ENCODE measurements at regions not wholly inside any gene's neighbourhood (a gene's known extent, or its start where the extent isn't known, plus 50 kb on each side); places are given as distances from the start of the nearest gene placed in this dataset.

DNA sequence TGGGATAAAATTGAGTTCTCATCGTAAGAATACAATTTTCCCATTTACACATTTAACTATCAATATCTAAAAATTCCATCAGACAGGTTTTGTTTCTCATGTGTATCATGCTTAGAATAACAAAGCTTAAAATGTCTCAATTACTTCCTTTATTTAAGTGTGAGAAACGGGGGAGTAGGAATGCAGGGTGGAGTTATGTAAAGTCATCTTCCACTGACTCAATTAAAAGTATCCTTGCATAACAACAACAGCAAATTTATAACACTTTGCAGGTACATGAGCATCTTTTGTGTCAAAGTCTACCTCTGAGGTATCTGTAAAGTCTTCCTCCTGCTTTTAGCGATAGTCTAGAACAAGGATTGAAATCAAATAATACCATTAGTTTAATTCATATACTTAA lies 327.1 kb downstream of the EPHA4 start:
- intact Hi-C loops (cut with micrococcal nuclease), result no loop called here

DNA sequence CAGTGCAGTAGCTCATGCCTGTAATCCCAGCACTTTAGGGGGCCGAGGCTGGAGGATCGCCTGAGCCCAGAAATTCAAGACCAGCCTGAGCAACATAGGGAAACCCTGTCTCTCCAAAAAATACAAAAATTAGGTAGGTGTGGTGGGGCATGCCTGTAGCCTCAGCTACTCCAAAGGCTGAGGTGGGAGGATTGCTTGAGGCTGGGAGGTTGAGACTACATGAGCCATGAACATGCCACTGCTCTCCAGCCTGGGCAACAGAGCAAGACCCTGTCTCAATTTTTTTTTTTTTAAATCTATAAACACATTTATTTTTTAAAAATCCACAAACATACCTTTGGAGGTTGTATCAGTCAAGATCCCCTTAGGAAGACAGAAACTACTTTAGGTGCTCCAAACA lies 326.3 kb downstream of the EPHA4 start:
- intact Hi-C loops (cut with micrococcal nuclease), result no loop called here

DNA sequence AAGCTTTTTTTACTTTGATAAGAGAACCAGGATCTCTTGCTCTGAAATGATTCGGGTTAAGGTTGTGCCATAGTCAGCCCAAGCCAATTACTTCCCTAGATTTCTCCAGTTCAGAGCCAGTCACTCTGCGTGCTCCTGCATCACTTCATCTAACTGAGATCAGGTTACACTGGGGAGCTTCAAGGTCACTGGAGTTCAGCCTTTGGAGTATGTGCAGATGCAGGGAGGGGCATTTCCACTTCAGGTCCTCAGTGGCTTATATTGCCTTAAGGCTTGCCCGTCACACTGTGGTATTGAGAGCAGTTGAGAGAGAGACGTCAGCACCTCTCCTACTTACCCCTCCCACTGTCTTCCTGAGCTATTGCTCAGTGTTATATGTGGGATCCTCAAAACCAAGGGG lies 317.8 kb downstream of the EPHA4 start:
- intact Hi-C loops (cut with micrococcal nuclease), result no loop called here

DNA sequence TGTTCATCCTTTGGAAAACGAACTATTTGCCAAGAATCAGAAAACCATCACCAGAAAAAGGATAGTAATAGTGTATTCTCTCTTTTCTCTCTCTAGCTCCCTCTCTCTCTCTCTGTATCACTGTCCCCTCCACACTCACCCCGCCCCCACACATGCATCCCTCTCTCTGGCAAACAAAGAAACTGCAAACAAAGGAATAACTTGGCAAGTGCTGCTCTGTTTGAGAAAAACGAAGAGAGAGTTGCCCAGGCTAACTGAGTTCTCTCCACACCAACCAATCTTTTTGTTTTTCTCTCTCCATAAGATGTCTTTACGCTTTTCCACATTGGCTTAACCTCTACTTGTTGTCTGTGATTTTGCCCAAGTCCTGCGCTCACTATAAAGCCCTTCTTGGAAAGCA lies 316.2 kb downstream of the EPHA4 start:
- intact Hi-C loops (cut with micrococcal nuclease), result no loop called here

DNA sequence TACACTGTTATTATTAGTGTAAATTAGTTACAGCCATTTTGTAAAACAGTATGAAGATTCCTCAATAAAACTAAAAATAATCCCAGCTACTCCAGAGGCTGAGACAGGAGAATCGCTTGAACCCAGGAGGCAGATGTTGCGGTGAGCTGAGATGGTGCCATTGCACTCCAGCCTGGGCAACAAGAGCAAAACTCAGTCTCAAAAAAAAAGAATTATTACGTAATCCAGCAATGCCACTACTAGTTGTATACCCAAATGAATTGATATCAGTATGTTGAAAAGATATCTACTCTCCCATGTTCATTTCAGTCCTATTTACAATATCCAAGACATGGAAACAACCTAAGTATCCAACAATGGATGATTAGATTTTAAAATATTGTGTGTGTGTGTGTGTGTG lies 313.6 kb downstream of the EPHA4 start:
- intact Hi-C loops (cut with micrococcal nuclease), result no loop called here

DNA sequence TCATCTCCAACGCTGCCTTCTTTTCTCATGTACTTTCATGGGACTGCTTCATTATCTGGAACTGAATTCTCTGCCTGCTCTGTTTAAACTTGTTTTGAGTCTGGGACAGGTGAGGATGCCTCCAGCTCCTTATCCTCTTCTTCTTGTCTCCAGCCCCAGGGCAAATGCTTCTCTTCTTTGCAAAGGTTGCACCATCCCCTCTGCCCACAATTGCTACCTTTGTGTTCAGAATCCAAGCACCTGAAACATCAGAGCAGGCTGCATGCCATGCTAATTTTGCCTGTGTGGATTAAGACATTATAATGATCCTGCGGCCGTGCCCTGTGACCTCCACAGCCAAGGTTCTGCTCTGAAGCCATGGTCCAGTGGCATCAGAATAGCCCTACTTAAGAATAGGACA lies 309.5 kb downstream of the EPHA4 start:
- intact Hi-C loops (cut with micrococcal nuclease), result no loop called here

DNA sequence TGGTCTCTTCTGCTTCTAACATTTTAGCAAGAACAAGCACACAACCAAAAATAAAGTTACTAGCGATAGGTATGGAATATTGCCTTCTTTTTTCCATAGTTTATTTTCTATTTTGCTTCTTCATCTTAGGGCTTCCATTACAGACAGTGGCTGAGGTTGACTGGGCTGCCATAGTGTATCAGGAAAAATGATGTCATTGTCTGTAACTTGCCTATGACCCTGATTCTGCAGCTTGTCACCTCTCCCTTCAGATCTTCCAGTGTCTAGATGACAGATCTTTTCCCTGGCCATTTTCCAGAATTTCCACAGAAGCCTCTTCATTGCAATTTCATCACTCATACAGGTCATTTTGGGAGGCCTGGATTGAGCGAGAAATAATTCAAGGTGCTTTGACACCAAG lies 308.5 kb downstream of the EPHA4 start:
- intact Hi-C loops (cut with micrococcal nuclease), result no loop called here

DNA sequence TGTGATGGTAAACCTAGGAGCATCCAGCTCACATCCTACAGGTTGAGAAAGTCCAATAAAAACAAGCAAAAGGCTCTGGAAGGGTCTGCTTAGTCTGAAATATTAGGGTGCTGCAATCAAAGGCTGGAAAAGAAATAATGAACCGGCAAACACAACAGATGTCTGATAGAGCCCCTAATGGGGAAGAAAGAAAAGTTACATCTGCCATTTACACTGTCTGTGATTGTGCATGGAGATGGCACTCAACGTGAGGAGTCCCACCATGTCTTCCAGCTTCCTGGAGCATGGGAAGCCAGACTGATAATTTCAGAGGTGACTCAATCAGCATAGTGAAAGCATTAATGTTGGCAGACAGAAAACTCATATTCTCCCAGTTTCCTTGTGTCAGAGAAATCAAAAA lies 307.8 kb downstream of the EPHA4 start:
- intact Hi-C loops (cut with micrococcal nuclease), result no loop called here

DNA sequence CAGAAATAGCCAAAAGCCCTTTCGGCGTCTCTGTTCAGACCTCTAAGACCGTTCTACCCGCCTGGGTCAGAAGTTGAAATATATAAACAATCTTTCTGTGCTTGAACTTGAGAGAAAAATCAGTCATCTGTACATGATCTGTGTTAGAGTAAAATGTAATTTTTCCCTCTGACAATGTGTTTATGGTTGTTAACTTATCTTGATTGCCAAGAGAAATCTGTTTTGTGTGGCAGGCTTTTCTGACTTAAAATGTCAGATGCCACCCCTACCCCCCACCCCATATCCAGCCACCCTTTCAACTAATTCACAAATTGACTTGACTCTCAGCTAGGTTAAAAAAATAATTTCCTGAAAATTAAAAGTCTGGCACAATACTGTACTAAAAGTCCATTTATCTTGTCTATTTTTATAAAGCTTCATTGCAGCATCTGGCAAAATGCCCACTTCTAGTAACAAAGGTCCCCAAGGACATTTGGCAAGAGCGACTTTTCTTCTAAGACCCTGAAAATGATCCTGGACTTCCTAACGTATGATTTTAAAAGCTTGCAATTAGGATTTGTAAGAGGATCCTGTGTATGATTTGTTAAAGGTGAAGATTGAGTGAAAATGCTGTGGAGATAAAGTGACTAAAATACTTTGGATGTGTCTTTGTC lies 304.2 kb downstream of the EPHA4 start:
- intact Hi-C loops (cut with micrococcal nuclease), result no loop called here

DNA sequence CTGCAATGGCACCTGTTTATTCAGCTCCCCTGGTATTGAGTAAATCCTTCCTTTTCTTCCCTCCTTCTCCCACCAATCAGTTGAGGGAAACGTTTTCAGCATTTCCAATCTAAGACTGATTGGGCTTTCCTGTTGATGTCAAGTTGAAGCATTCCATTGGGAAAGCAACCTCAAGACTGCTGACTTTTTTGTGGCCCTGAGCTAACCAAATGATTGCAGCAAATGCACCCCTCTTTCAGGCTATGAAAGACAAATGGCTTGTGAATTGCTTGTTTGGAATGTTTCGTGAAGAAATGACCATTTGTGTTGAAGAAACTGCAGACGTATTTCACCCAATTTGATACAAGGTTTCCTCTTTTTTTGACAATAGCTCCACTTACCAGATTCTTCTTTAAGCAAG lies 303.5 kb downstream of the EPHA4 start:
- intact Hi-C loops (cut with micrococcal nuclease), result no loop called here

DNA sequence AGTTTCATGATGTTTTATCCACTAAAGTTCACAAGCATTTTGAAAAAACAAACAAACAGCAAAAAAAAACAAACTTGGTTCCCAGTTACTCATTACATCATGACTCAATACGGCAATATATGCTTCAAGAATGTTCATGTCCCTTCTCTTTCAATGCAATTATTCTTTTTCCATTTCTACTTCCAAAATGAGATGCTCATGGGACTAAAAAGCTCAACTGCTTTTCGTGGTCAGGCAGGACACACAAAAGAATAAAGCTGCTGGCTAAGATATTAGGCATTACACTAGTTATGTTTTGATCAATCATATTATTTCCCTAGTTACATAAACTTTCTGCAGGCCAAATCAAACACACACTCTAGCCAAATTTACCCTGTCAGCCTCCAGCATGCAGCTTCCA lies 301.3 kb downstream of the EPHA4 start:
- intact Hi-C loops (cut with micrococcal nuclease), result no loop called here

DNA sequence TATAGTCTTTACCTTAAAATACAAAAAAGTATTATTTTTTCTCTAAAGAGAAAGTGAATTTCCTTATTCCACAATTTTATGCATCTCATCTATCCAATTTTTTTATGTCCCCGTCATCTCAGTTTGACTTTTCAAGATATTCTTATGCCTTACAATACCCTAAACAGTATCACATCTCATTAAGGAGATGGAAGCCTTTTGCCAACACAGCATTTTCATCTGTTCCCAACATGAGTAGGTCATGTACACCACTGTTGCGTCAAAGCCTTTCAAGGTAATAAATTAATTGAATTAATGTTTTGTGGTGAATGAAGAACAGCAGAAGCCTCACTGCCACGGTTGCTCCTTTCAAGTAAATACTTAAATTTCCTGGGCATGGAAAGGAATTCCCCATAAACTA lies 299.4 kb downstream of the EPHA4 start:
- intact Hi-C loops (cut with micrococcal nuclease), result no loop called here

DNA sequence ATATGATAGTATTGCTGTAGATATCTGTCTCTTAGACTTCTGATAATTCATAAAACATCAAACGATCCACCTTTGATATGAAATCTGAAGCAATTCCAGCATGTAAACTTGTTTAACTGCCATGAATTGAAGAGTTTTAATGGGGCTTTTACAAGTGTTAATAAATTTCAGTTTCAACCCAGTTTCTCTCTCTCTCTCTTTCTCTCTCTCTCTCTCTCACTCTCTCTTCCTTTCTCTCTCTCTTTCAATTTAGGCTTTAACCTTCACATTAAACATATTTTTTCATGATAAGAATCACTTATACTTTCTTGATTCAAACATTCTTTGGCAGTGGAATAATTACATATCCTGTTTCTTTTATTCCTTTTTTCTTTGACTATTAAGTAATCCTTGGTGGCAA lies 296.1 kb downstream of the EPHA4 start:
- intact Hi-C loops (cut with micrococcal nuclease), result no loop called here

DNA sequence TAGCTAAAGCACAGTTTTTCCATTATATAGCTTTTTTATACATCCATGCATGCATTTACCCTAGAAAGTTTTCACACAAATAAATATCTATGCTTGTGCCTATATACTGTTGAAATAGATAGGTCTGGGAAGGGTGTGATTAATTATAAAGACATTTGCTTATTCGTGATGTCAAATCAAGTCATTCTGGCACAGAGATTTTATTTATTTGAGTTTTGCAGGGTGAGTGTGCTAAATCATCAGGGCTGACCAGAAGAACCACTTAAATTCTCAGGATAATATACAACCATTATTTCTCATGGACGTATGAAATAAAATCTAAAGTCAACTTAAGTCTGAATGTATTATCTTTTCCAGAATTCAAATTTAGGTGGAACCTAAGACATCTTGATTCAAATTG lies 295.5 kb downstream of the EPHA4 start:
- intact Hi-C loops (cut with micrococcal nuclease), result no loop called here

DNA sequence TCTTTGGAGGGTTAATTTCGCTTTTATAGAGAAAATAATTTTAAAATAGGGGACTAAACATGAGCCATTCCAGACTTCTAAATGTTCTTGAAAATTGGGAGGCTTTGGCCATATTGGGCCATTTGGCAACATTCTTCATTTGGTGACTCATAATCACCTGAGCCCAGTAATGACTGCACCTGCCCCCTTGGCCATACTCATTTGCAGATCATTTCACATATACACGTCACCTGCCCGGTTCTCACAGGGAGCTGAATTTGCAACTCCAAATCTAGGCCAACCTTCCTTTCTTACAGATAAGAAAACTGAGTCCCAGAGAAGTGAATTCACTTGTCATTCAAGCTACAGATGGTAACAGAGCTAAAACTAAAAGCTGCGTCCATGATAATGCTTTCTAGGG lies 289.7 kb downstream of the EPHA4 start:
- intact Hi-C loops (cut with micrococcal nuclease), result loop anchor here (10.0 kb wide), 1 partner anchor 292 kb away; the partner anchor contains the start of gene EPHA4

DNA sequence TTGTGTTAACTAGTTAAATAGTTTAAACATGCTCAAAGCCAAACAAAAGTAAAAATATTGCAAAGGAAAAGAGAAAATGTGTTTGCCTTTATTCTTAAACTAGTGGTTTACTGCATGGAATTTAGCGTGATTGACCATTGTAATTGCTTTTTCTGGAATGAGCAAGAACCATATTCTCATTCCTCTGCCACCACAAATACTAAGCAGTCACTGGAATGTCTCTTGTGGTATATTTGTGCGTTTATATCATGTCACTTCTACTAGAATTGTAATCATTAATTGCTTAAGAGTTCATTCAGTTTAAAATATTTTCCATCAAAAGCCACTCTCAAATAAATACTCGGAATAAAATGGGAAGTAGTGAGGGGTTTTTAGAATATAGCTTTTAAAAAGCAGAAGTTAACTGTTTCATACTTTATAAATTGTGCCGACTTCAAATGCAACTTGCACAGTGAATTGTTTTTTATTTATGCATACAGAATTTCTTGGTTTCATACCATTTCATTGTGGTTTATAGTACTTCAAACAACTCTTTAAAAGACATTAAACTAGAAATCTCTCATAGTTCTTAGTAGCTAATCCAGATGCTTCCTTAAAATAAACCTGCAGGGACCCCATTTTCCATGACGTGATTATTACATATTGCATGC lies 288.1 kb downstream of the EPHA4 start:
- intact Hi-C loops (cut with micrococcal nuclease), result loop anchor here (10.0 kb wide), 1 partner anchor 291 kb away; the partner anchor contains the start of gene EPHA4

DNA sequence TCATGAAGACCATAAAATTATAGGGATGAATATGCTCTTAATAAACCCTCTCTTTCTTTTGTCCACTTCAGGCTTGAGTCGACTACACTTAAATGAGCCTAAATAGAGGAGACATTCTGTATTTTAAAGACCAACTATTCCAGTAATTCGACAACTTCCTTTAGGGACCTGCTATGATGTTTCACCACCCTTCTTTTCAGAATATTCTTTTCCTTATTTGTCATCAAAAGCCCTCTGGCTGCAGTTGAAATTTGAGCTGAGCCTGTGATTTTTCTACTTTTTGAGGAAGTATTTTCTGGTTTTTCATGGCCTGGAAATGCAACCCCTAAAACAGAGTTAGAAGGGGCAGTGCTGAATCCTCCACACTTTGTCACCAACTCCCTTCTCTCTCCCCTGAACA lies 287.0 kb downstream of the EPHA4 start:
- intact Hi-C loops (cut with micrococcal nuclease), result loop anchor here (10.0 kb wide), 1 partner anchor 290 kb away; the partner anchor contains the start of gene EPHA4

DNA sequence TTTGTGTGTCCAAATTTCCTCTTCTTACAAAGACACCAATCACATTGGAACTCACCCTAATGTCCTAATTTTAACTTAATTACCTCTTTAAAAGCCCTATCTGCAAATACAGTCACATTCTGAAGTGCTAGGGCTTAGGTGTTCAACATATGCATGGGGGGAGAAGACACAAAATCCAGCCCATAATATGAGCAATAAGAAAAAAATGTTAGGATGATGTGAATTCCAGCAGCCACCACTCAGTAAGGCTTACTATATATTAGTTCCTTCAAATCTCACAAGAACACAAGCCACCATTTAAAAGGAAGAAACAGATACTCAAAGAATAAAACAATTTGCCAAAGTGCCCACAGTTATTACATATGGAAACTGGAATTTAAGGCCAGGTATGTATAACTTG lies 285.7 kb downstream of the EPHA4 start:
- intact Hi-C loops (cut with micrococcal nuclease), result loop anchor here (10.0 kb wide), 1 partner anchor 288 kb away; the partner anchor contains the start of gene EPHA4

DNA sequence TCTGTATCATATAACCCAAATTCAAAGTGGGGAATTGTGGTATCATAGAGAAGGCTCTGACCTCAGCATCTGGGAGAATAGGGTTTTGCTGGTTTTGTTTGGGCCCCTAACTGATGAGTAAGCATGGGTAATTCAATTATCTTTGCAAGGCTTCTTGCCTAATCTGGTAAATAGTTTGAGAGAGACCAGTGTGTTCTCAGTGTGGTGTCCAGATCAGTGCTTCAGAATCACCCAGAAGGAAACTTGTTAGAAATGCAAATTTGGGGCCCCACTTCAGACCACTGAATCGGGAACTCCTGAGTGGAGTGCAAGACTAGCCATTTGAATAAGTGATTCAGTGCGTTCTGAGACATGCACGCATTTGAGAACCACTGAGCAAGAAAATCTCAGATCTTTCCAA lies 282.7 kb downstream of the EPHA4 start:
- intact Hi-C loops (cut with micrococcal nuclease), result loop anchor here (10.0 kb wide), 1 partner anchor 285 kb away; the partner anchor contains the start of gene EPHA4

DNA sequence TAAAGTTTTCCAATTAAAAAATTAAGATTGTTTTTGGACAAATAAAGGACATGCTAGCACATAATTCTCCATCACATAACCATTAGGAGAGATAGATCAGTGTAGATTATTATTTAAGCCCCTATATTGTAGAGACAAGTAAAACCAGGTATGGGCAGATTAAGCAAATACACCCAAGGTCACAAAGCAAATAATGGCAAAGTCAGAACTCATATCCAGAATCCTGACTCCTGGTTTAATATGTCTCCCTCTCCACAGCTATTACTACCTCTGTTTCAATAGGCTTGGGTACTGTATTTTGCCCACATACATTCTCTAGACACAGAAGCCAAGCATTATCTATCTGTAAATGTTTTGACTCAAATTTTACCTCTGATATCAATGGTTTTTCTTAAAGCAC lies 282.3 kb downstream of the EPHA4 start:
- intact Hi-C loops (cut with micrococcal nuclease), result loop anchor here (10.0 kb wide), 1 partner anchor 285 kb away; the partner anchor contains the start of gene EPHA4

DNA sequence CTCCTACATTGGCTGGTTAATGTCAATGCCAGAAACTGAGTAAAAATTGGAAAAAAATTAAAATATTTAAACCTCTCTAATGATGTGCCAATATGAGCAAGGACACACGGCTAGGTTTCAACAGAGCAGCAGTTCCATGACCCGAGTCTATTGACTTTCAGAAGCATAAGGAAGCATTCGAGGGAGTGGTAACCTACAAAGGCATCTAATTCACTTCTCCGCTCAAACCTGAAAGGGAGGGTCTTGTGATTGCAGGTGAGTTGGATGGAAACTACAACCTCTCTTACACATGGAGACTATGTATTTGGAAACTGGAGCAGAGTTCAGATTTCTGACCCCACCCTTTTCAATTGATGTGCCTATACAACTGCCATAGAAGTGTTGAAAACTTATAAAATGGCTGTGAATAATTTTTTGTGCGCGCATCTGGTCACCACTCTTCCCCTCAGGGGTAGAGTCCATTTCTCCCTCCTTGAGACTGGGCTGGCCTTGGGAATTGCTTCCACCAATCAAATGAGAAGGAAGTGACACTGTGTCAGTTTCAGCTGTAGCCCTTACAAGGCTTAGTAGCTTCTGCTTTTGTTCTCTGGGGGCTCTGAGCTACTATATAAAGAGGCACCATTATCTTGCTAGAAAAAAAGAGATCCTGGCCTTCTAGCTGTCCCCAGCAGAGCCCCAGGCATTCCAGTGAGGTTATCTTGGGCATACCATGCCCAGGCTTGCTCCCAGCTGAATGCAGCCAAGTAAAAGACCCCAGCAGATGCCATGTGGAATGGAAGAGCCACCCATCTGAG lies 278.0 kb downstream of the EPHA4 start:
- intact Hi-C loops (cut with micrococcal nuclease), result no loop called here

DNA sequence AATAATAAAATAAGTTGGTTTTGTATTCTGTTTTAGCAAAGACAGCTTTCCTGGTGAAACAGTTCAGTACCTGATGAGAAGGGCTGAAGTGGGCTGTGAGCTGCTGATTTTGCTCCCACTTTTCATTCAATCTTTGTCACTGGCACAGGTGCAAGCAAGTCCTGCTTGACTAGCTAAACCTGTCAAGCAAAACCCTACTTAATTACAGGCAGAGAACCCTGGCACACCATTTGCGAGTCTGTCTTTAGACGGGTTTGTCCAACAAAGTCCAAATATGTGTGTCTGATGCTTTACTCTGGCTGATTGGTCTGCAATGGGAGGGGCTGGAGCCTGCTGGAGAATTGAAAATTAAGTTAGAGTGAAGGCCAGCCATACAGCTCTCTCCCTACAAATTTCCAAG lies 267.2 kb downstream of the EPHA4 start:
- intact Hi-C loops (cut with micrococcal nuclease), result no loop called here
